ENCODE measurements at regions not wholly inside any gene's neighbourhood (a gene's known extent, or its start where the extent isn't known, plus 50 kb on each side); places are given as distances from the start of the nearest gene placed in this dataset. TPM values are rescaled to one million over a fixed set of nuclear protein-coding genes. Genes with fewer than 3 reads are reported as not detected.

Small RNAs in the stretch of these regions (small RNA-seq; reads per million reads assigned to genes)
- gene RNU6-617P (ENCODE audit: insufficient read depth): not detected
